Limb (tissue), 2 donors: ENCODE measurements at regions not wholly inside any gene's neighbourhood (a gene's known extent, or its start where the extent isn't known, plus 50 kb on each side); places are given as distances from the start of the nearest gene placed in this dataset.
A peak's percentile ranks its signal among the peaks of the same experiment; 100 is the strongest.

Source experiments
- DNase-seq, 2 donors: peaks; one replicate each; pipeline ENCODE4 v3.0.0-alpha.2; 2016; ENCODE audit errors: extremely low spot score in 2 of 2

GRCh38 chr6:81242624-81243023, 509.9 kb downstream of the TENT5A start:
- DNase-seq = no peak

GRCh38 chr6:81241126-81242041, 511.1 kb downstream of the TENT5A start:
- peak in 1 of 2 donors; percentile 62 for DNase-seq

- no peak for DNase-seq
These were observed 514.1 kb downstream of the TENT5A start for GRCh38 chr6:81238390-81238789.

GRCh38 chr6:81237226-81237625, 515.3 kb downstream of the TENT5A start:
- DNase-seq = no peak

- DNase-seq = no peak
These were observed 517.0 kb downstream of the TENT5A start for GRCh38 chr6:81235512-81235911.

GRCh38 chr6:81233990-81234389, 518.5 kb downstream of the TENT5A start:
- DNase-seq = no peak

GRCh38 chr6:81228912-81229555, 523.4 kb downstream of the TENT5A start:
- DNase-seq = peak in 1 of 2 donors; percentile 50

GRCh38 chr6:81226957-81227356, 525.5 kb downstream of the TENT5A start:
- DNase-seq = no peak

- no peak for DNase-seq
These were observed 535.8 kb downstream of the TENT5A start for GRCh38 chr6:81216668-81217067.

GRCh38 chr6:81215092-81215432, 537.4 kb downstream of the TENT5A start:
- no peak for DNase-seq

GRCh38 chr6:81214414-81215091, 537.9 kb downstream of the TENT5A start:
- no peak for DNase-seq

GRCh38 chr6:81204731-81205130, 547.8 kb downstream of the TENT5A start:
- DNase-seq = no peak

GRCh38 chr6:81194374-81194773, 558.1 kb downstream of the TENT5A start:
- DNase-seq = no peak

GRCh38 chr6:81172056-81172740, 580.3 kb downstream of the TENT5A start:
- peak in 1 of 2 donors; percentile 22 for DNase-seq

- no peak for DNase-seq
These were observed 583.3 kb downstream of the TENT5A start for GRCh38 chr6:81169166-81169565.

- DNase-seq = peak in 1 of 2 donors; percentile 36
These were observed 585.7 kb downstream of the TENT5A start for GRCh38 chr6:81166770-81167169.

- no peak for DNase-seq
These were observed 593.5 kb downstream of the TENT5A start for GRCh38 chr6:81158956-81159355.

GRCh38 chr6:81148751-81149150, 603.7 kb downstream of the TENT5A start:
- DNase-seq = no peak

- no peak for DNase-seq
These were observed 607.0 kb downstream of the TENT5A start for GRCh38 chr6:81145506-81145905.

GRCh38 chr6:81144346-81144745, 608.1 kb downstream of the TENT5A start:
- DNase-seq = no peak

- DNase-seq = no peak
These were observed 614.2 kb downstream of the TENT5A start for GRCh38 chr6:81138236-81138635.

GRCh38 chr6:81130969-81131368, 621.5 kb downstream of the TENT5A start:
- no peak for DNase-seq
